ENCODE measurements at regions not wholly inside any gene's neighbourhood (a gene's known extent, or its start where the extent isn't known, plus 50 kb on each side); places are given as distances from the start of the nearest gene placed in this dataset.
"Not testable (repeated sequence)": the region's sequence is repeated elsewhere in the genome, so short reads cannot be mapped to it uniquely, and the experiment has no call there.

DNA sequence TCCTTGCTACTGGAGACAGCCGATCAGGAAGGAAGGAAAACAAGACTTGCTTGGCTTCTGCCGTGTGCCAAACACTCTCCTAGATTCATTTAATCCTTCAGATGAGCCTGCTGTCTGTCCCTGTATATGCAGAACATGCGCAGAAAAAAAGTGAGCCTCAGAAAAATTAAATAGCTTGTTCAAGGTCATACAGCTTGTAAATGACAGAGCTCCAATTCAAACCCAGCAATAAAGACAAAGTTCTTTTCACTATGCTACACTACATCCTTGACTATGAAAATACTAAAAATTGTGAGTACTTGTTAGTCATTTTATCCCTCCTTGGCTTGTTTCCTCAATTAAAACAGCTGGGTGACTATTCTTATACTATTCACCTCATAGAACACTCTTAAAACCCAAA lies 121.4 kb downstream of the KCNRG start:
- DNase-seq (ENCODE audit: low read depth), result no peak
- no peak overlapping the region for H3K4me3 ChIP-seq (ENCODE audit: low read depth, low read length)
- TF ChIP-seq MYC (IDR thresholded peaks at IDR 0.05; ENCODE audit: low read depth, low read length) (no peak), POLR2A (IDR thresholded peaks at IDR 0.05; ENCODE audit: extremely low read depth, insufficient read length) (no peak), CTCF (IDR thresholded peaks at IDR 0.05; ENCODE audit: low read depth, low read length) (no peak)
- TF ChIP-seq, protein P1, sequence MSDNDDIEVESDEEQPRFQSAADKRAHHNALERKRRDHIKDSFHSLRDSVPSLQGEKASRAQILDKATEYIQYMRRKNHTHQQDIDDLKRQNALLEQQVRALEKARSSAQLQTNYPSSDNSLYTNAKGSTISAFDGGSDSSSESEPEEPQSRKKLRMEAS (IDR thresholded peaks at IDR 0.05; ENCODE audit: low read depth, low read length), result no peak

- H3K4me3 ChIP-seq (ENCODE audit: low read depth, low read length); DNase-seq (ENCODE audit: low read depth): not testable (repeated sequence)
Measured at GRCh38 chr13:50139435-50139934, 124.2 kb downstream of the KCNRG start.

DNA sequence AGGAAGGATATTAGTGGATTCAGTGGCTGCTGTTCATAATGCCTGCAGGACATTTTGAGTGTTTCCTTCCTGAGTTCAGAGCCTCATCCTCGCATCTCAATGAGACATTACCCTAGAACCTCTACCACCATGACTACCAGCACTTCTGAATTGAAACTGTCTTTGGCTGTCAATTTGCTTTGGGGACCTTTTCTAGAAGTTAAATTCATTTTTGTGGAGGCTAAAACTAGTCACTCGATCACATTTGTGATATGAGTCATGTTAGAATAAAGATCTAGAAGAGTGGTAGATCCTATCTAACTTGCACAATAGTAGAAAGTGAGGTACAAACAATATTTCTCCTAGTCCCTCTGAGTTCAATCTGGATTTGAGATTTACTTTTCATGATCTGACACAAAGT lies 124.9 kb downstream of the KCNRG start:
- no peak for TF ChIP-seq MYC (IDR thresholded peaks at IDR 0.05; ENCODE audit: low read depth, low read length)
- TF ChIP-seq, protein P1 (IDR thresholded peaks at IDR 0.05; ENCODE audit: low read depth, low read length), result no peak
- TF ChIP-seq POLR2A (IDR thresholded peaks at IDR 0.05; ENCODE audit: extremely low read depth, insufficient read length), result no peak
- no peak for TF ChIP-seq CTCF (IDR thresholded peaks at IDR 0.05; ENCODE audit: low read depth, low read length)
- DNase-seq (ENCODE audit: low read depth), result no peak
- no peak overlapping the region for H3K4me3 ChIP-seq (ENCODE audit: low read depth, low read length)

GRCh38 chr13:50140581-50141374 lies 125.5 kb downstream of the KCNRG start:
- no peak overlapping the region for H3K4me3 ChIP-seq (ENCODE audit: low read depth, low read length)
- TF ChIP-seq MYC (IDR thresholded peaks at IDR 0.05; ENCODE audit: low read depth, low read length) (no peak), POLR2A (IDR thresholded peaks at IDR 0.05; ENCODE audit: extremely low read depth, insufficient read length) (no peak), CTCF (IDR thresholded peaks at IDR 0.05; ENCODE audit: low read depth, low read length) (no peak)
- TF ChIP-seq, protein P1 (IDR thresholded peaks at IDR 0.05; ENCODE audit: low read depth, low read length), result no peak
- no peak for DNase-seq (ENCODE audit: low read depth)

DNA sequence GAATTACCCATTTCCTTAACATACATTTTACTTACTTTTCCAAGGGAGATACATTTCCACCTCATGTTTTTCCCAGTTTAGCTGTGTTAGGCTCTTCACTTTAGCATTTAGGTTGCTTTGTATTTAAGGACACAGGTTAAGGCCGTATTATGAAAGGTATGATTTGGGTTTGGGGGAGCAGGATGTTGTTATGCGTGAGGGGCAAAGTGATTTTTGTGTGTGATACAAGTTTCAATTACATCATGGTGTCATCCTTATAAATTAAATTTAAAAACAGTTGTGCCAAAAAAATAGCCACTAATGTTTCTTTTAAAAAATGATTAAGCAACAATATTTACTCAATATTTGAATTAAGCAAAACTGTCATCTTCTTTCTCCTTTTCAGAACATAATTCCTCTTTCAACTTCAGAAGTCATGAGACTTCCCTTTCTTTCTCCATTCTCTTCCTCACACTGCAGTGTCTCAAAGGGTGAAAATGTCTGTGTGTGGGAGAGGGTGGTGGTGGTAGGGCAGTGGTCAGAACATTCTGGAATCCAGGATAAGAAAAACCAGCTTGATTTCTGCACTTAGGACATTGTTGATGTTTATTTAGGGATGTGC lies 126.2 kb downstream of the KCNRG start:
- DNase-seq (ENCODE audit: low read depth), result peak; percentile 27
- no peak for TF ChIP-seq MYC (IDR thresholded peaks at IDR 0.05; ENCODE audit: low read depth, low read length)
- TF ChIP-seq CTCF (IDR thresholded peaks at IDR 0.05; ENCODE audit: low read depth, low read length), result no peak
- TF ChIP-seq, protein P1 (IDR thresholded peaks at IDR 0.05; ENCODE audit: low read depth, low read length), result no peak
- TF ChIP-seq POLR2A (IDR thresholded peaks at IDR 0.05; ENCODE audit: extremely low read depth, insufficient read length), result no peak
- no peak overlapping the region for H3K4me3 ChIP-seq (ENCODE audit: low read depth, low read length)
